Left lung (tissue), 4 donors: ENCODE measurements at regions not wholly inside any gene's neighbourhood (a gene's known extent, or its start where the extent isn't known, plus 50 kb on each side); places are given as distances from the start of the nearest gene placed in this dataset.

Source experiments
- ATAC-seq: fragments of 200-7000 bp; cut with Tn5 transposase; one replicate; pipeline ENCODE4 v1.9.1; 2020; ENCODE audit warnings: moderate library complexity
- DNase-seq, 4 donors: peaks; one replicate each; pipeline ENCODE4 v3.0.0-alpha.2; 2013 to 2020
- H3K27ac ChIP-seq, 2 donors: fragments of 200-600 bp; sonication (generic) in 1 of 2; one replicate each; pipeline versions ENCODE4 v1.5.0 to v1.8.0; 2020 to 2021
- H3K27me3 ChIP-seq, 2 donors: fragments of 200-600 bp; sonication (generic) in 1 of 2; one replicate each; pipeline versions ENCODE4 v1.5.0 to v1.8.0; 2020 to 2021
- H3K36me3 ChIP-seq, 2 donors: fragments of 200-600 bp; sonication (generic) in 1 of 2; one replicate each; pipeline versions ENCODE4 v1.5.0 to v1.8.0; 2020 to 2021
- H3K4me1 ChIP-seq, 2 donors: fragments of 200-600 bp; one replicate each; pipeline ENCODE4 v1.8.0; 2021
- H3K4me3 ChIP-seq, 2 donors: fragments of 200-600 bp; sonication (generic) in 1 of 2; one replicate each; pipeline versions ENCODE4 v1.5.0 to v1.8.0; 2020 to 2021; ENCODE audit warnings: mild to moderate bottlenecking in 1 of 2
- H3K9me3 ChIP-seq, 2 donors: fragments of 200-600 bp; sonication (generic) in 1 of 2; one replicate each; pipeline versions ENCODE4 v1.5.0 to v1.8.0; 2020 to 2021
- CTCF ChIP-seq, 2 donors: fragments of 200-600 bp; sonication (generic) in 1 of 2; IDR thresholded peaks; one replicate each; pipeline versions ENCODE4 v1.5.0 to v1.8.0; 2021; ENCODE audit warnings: antibody characterized with exemption in 2 of 2
- intact Hi-C, 2 donors: fragments of 100-400 bp; cut with DNase I; formaldehyde crosslinking; loops; one replicate each; pipeline versions ENCODE4 v1.11.2 to v1.14.2; 2022
- donor health status: DM: no; HTN: yes; CAD: no.
- donor health status: DM: no; HTN: no; CAD: no.

GRCh38 chr11:69394234-69394868 is 87.1 kb upstream of the LINC01488 start:
- Histone ChIP-seq H3K4me1 (no peaks in the 10 kb centered on the region), H3K27me3 (no peaks in the 10 kb centered on the region), H3K9me3 (no peaks in the 10 kb centered on the region), H3K4me3 (no peak overlapping the region), H3K36me3 (no peaks in the 10 kb centered on the region), H3K27ac (no peak overlapping the region)
- intact Hi-C loops: no loop called here
- DNase-seq (peak in 1 of 4 donors; percentile 65), ATAC-seq (no peak)
- no peak for TF ChIP-seq CTCF (IDR thresholded peaks at IDR 0.05)

GRCh38 chr11:69394869-69395246 is 86.6 kb upstream of the LINC01488 start:
- TF ChIP-seq CTCF (IDR thresholded peaks at IDR 0.05): no peak
- intact Hi-C loops: no loop called here
- no peaks in the 10 kb centered on the region for H3K9me3 ChIP-seq
- no peak overlapping the region for H3K4me3 ChIP-seq
- DNase-seq (no peak), ATAC-seq (no peak)
- no peaks in the 10 kb centered on the region for H3K36me3 ChIP-seq
- no peaks in the 10 kb centered on the region for H3K27me3 ChIP-seq
- no peaks in the 10 kb centered on the region for H3K4me1 ChIP-seq
- no peak overlapping the region for H3K27ac ChIP-seq

- DNase-seq (no peak), ATAC-seq (no peak)
- intact Hi-C loops: no loop called here
- TF ChIP-seq CTCF (IDR thresholded peaks at IDR 0.05): no peak
- Histone ChIP-seq H3K27ac (no peak overlapping the region), H3K4me3 (no peak overlapping the region), H3K36me3 (no peaks in the 10 kb centered on the region), H3K4me1 (no peaks in the 10 kb centered on the region), H3K27me3 (no peaks in the 10 kb centered on the region), H3K9me3 (no peaks in the 10 kb centered on the region)
Measured at GRCh38 chr11:69395287-69395686, 86.2 kb upstream of the LINC01488 start.

- H3K4me3 ChIP-seq: no peak overlapping the region
- no peaks in the 10 kb centered on the region for H3K27me3 ChIP-seq
- DNase-seq: peak in 1 of 4 donors; percentile 44
- no peaks in the 10 kb centered on the region for H3K9me3 ChIP-seq
- H3K4me1 ChIP-seq: no peaks in the 10 kb centered on the region
- no peaks in the 10 kb centered on the region for H3K36me3 ChIP-seq
- no peak overlapping the region for H3K27ac ChIP-seq
- ATAC-seq: no peak
- no peak for TF ChIP-seq CTCF (IDR thresholded peaks at IDR 0.05)
- intact Hi-C loops: no loop called here
Measured at GRCh38 chr11:69396051-69396947, 85.2 kb upstream of the LINC01488 start.

- no peak for TF ChIP-seq CTCF (IDR thresholded peaks at IDR 0.05)
- Histone ChIP-seq H3K9me3 (no peaks in the 10 kb centered on the region), H3K36me3 (no peaks in the 10 kb centered on the region), H3K4me1 (peaks cover 0 to 5% of the 10 kb centered on the region in 2 donors), H3K27ac (no peak overlapping the region), H3K27me3 (no peaks in the 10 kb centered on the region), H3K4me3 (no peak overlapping the region)
- ATAC-seq: no peak
- intact Hi-C loops: no loop called here
- DNase-seq: no peak
Measured at GRCh38 chr11:69396948-69397307, 84.5 kb upstream of the LINC01488 start.
